ENCODE measurements at regions not wholly inside any gene's neighbourhood (a gene's known extent, or its start where the extent isn't known, plus 50 kb on each side); places are given as distances from the start of the nearest gene placed in this dataset.

DNA sequence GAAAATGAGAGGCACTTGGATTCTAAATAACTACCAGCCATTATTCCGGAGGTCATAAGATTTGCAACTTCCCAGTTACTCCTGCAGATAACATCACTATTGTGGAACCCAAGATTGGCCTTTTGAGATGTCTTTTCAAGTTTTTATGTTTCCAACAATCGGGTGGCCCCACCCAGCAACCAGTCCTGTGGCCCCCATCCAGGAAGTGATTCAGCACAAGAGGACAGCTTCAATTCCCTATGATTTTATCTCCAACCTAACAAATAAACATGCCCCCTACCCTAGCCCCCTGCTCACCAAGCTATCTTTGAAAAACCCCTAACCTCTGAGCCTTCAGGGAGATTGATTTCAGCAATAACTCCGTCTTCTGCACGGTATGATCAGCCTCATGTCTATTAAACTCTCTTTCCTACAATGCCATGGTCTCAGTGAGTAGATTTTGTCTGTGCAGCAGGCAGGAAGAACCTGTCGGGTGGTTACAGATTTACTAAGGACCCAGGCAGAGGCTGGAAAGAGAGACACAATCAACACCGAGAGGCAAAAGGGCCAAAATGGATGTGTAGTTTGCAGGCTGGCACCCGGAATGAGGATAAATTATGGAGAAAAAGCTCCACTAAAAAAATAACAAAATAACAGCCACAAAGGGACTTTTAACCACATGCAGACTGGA, 83.9 kb upstream of the UNC5B start:
- TF ChIP-seq CTCF (IDR thresholded peaks at IDR 0.05) (no peak), EZH2phosphoT487 (IDR thresholded peaks at IDR 0.05) (no peak), EZH2 (IDR thresholded peaks at IDR 0.05) (no peak)

Measured in neural progenitor cell (in vitro differentiated cells).